ENCODE measurements at regions not wholly inside any gene's neighbourhood (a gene's known extent, or its start where the extent isn't known, plus 50 kb on each side); places are given as distances from the start of the nearest gene placed in this dataset.

- DNase-seq (ENCODE audit: low spot score): no peak
Measured at GRCh38 chr3:41033956-41034519, 165.3 kb upstream of the CTNNB1 start.

DNA sequence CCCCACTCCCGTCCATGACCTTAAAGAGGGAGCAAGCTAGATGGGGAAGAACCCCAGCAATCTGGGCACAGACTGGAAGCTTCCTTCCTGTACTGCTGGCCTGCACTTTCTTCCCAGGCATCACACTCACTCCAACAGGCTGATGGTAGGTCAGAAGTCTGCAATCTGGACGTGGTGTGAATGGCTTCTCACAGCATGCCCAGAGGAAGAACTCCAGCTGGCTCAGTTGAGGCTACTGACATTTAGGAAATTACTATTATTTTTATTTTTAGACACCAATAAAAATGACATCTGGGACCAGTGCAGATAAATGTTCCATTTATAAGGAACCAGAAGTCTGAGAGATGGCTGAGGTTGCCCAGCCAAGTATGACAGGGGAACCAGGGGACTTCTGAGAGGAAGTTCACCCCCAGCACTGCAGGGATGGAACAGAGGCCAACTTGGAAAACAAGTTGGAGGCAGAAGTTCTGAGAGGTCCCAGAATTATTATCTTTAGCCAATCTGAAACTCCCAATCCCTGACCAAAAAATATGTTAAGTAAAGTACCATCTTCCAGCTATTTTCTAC is 163.8 kb upstream of the CTNNB1 start:
- DNase-seq (ENCODE audit: low spot score): no peak

GRCh38 chr3:41037651-41038334 is 161.5 kb upstream of the CTNNB1 start:
- no peak for DNase-seq (ENCODE audit: low spot score)

DNA sequence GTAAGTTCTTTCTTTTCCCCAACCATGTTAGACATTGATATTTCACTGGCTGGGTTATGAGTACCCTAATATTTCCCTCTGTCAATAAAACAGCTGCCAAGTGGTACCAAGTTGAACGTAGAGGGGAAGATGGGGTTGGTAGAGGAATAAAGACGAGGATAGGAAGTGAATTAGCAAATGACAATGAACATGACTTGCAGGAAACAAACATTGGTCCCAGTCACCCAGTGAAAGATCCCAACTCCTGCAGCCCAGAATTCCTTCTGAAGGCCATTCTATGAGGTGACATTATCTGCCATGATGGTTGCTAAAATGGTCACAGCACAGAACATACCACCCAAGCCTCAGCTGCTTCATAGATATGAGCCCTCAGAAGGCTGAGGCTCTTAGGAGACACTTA is 159.0 kb upstream of the CTNNB1 start:
- DNase-seq (ENCODE audit: low spot score): no peak

DNA sequence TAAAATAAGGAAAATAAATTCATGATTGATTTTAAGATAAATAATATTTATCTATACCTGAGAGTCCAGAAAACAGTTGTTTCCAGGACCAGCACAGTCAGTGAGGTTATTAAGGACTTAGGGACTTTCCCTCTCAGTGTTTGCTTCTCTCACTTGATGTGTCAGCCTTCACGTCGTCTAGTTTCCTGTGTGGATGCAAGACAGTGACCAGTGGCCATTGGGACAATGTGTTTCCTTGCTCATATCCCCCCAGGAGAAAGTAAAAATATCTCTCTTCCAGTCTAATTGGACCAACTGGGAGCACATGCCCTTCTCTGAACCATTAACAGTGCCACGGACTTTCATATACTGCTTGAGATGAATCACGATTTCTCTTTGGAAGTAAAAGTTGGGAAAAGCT is 157.8 kb upstream of the CTNNB1 start:
- DNase-seq (ENCODE audit: low spot score): no peak

DNA sequence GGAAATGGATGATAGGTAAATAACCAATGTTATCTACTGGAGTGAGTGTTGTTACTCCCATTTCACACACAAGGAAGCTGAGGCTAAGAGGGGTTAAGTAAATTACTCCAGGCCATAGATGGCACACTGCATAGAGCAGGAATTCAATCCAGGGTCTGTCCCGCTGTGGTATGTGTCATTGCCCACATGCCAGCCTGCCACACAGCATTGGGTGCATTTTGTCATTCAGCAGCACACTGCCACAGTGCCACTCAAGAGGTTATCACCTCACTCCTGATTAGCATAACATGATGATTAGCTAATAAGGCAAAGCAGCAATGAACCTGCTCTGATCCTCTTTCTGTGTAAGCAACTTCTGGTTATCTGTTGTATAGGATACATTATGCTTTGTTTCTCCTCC is 157.4 kb upstream of the CTNNB1 start:
- no peak for DNase-seq (ENCODE audit: low spot score)

- no peak for DNase-seq (ENCODE audit: low spot score)
Measured at GRCh38 chr3:41044523-41044922, 154.8 kb upstream of the CTNNB1 start.

DNA sequence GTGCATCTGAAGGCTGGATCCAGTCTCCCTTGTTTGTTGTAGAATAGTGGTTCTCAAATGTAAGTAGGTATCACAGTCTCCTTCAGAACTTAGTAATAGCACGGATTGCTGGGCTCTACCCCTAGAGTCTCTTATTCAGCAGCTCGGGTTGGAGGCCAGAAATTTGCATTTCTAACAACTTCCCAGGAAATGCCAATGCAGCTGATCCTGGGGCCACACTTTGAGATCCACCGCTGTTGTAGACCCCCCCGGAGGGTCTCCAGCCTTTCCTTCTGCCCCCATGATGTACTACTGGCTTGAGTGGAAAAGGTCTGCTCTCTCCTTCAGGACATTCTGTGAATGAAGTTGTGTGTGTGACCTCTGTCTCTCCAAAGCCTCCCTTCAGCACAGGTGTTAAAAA is 153.8 kb upstream of the CTNNB1 start:
- DNase-seq (ENCODE audit: low spot score): no peak

DNA sequence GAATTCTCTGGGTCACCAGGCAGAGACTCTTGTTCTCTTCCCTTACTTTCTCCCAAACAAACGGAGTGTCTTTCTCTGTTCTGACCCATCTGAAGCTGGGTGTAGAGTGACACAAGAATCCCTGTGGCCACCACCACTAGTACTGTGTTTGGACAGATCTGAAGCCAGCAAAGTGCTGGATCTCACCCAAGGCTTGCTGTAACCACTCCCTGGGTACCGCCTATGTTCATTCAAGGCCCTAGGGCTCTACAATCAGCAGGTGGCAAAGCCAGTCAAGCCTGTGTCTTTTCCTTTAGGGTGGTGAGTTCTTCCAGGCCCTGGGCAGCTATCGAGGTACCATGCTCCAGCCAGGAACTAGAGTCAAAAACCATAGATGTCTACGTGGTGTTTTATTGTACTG is 149.2 kb upstream of the CTNNB1 start:
- DNase-seq (ENCODE audit: low spot score): no peak

DNA sequence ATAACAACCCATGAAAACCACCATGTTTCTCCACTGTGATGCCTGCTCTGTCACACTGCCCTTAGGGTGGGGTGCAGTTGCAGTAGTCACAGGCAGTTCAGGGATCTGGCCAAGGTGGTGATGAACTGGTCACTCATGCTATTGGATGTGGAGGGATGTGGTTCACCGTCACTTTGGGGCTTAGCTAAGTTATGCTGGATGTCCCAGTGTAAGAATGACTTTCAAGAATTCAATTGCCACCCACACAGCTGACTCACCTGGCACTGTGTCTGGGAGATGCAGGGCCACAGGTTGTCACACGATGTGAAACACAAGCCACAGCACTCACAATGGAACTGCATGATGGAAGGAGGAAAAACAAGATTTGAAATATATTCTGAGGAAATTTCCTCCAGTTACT is 146.1 kb upstream of the CTNNB1 start:
- no peak for DNase-seq (ENCODE audit: low spot score)

DNA sequence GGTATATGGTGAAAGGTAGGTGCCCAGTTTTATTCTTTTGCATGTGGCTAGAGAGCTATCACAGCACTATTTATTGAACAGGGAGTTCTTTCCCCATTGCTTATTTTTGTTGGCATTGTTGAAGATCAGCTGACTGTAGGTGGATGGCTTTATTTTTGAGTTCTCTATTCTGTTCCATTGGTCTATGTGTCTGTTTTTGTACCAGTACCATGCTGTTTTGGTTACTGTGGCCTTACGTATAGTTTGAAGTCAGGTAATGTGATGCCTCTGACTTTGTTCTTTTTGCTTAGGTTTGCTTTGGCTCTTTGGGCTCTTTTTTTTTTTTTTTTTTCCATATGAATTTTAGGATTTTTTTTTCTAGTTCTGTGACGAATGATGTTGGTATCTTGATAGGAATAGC is 139.2 kb upstream of the CTNNB1 start:
- DNase-seq (ENCODE audit: low spot score): no peak

GRCh38 chr3:41064070-41064469 is 135.2 kb upstream of the CTNNB1 start:
- no peak for DNase-seq (ENCODE audit: low spot score)

DNA sequence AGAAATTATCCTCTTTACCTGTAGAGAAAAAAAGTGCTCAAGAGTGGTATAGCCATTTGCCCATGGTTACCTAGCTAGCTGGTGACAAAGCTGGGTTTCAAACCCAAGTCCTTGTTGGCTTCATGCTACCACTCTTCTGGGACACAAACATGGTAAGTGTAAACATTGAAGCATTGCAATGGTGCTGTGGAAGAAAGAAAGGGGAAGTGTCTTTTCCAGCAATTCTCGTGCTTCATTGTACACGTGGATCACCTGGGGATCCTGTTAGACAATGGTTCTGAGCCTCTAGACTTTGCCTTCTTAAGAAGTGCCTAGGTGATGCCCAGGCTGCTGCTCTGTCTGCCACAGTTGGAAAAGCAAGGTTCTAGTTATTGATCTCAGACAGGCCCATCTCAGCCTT is 134.8 kb upstream of the CTNNB1 start:
- no peak for DNase-seq (ENCODE audit: low spot score)

DNA sequence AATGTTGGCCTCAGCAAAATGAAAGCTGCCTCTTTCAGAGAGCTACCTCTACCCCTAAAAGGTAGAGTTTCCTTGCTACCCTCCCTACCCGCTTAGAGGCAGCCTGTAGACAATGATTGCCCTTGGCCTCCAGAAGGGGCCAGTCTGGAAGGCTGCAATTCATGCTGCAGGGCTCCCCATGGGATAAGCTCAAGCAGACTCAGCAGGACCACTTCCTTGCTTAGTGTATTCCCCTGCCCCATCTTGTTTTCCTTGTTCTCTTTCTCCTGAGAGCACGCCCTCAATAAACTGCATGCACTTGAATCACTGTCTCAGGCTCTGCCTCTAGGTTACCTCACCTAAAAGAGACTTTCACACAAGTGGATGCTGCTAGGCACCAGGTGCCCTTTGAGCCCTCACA is 134.0 kb upstream of the CTNNB1 start:
- DNase-seq (ENCODE audit: low spot score): no peak

DNA sequence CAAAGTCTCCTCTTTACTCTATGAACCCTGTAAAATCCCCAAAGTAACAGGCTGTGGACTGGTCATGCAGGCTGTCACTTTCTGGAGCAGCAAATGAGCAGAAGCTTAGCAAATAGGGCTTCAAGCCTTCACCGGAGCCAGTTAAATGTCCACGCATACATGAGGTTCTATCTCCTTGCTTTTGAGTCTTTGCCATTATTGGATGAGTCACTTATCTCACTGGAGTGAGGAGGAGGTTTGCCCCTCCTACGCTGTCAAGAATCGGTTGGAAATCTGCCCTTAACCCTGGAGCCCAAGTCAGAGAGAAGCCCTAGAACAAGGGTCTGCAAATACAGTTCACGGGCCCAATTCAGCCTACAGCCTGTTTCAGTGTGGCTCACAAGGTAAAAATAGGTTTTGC is 126.1 kb upstream of the CTNNB1 start:
- DNase-seq (ENCODE audit: low spot score): no peak

DNA sequence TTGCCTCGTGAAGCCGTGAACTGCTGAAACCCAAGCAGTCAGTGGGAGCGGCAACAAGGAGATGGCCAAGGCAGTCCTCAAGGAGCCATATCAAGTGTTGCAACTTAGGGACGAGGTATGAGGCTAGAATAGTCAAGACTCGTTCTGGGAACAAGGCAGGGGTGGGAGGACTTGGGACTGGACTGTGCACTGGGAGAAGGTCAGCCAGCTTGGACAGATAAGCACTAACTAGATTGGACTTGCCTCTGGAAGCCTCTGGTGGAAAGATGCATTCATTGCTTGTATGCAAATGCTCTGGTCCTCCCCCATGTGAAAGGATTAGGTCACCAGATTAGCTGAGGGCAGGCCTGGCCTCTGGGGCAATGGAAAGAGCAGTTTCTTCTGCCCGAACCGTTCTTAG is 123.3 kb upstream of the CTNNB1 start:
- peak; percentile 60 for DNase-seq (ENCODE audit: low spot score)

DNA sequence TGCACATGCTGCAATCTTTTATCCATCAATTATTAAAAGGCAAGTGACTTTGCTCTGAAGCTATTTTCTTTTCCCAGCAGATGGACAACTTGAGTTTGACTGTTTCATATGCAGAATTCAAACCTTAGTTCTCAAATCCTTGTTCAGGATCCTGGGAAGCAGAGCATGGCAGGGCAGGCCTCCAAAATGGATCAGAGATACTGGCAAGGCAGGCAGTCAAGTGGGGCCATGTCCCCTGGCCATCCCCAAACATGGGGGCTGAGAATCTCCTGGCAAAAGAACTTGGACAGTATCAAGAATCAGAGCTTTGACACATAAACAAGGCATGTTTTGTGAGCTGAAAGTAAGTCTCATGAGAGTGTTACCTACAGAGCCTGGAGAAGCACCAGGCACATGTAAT is 122.9 kb upstream of the CTNNB1 start:
- DNase-seq (ENCODE audit: low spot score): no peak

DNA sequence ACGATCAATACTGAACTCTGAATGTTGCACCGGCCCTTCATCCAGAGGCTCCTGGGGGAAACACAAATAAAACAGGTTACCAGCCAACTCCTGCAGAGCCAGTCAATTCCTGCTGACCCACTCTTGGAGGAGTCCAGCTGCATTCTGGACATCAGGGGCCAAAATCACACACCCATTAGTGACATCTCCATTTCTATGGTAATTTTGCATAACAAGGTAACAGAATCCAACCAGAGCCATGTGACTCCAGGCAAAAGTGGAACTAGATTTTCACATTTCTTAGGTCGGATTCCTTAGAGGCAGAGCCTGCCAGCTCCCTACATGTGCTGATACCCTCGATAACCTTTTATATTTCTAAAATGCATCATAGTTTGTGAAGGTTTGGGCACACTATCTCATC is 119.2 kb upstream of the CTNNB1 start:
- DNase-seq (ENCODE audit: low spot score): no peak

DNA sequence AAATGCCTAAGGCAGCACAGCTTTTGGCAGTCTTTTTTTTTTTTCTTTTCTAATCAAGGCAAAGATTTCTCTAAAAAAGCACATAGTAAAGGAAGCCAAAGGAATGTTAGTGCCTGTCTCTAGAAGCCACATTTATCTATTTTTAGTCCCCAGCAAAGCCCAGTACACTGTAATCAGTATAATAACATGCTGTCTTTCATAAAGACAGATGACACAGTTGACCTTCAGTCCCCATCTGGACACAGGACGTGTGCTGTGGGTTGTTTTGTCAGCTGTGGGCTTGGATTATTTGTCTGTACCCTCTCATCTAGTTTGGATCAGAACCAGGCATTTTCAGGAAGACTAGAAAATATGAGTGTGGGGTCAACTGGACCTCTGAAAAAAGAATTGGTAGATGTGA is 110.4 kb upstream of the CTNNB1 start:
- no peak for DNase-seq (ENCODE audit: low spot score)

DNA sequence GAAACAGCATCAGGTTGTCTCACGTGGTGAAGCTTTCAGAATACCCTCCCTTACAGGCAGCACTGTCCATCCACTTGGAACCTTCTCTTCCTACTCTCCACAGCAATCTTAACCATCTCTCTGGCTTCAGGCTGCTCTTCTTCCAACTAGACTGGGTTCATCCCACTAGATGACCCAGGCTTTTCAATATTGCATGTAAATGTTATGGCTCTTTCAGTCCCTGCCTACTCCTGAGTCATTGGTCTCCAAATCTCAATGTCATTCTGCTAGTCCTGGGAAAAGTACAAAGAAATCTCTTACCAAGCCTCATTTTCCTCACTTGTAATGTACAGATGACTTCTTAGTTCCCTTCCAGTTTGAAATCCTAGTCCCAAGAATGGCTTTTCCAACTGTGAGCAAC is 109.7 kb upstream of the CTNNB1 start:
- DNase-seq (ENCODE audit: low spot score): no peak

- no peak for DNase-seq (ENCODE audit: low spot score)
Measured at GRCh38 chr3:41092844-41093243, 106.5 kb upstream of the CTNNB1 start.

GRCh38 chr3:41093476-41093875 is 105.8 kb upstream of the CTNNB1 start:
- no peak for DNase-seq (ENCODE audit: low spot score)

- no peak for DNase-seq (ENCODE audit: low spot score)
Measured at GRCh38 chr3:41094351-41094750, 105.0 kb upstream of the CTNNB1 start.

DNA sequence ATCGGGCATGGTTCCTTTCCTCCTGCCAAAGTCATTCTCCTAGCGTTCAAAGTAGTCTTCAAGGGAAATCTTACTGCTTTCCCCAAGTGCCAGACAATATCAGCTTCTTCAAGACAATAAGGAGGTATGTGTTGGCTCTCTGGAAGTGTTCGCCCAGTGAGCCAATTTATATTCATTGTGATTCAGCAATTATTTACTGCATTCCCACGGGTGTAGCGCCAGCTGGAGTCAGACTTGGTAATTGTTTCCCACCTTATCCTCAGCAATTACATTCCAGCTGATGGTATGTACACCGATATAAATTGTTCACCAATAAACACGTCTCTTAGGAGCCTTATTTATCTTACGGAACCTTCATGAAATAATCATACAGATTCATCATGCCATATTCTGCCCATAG is 103.6 kb upstream of the CTNNB1 start:
- no peak for DNase-seq (ENCODE audit: low spot score)

Data from SK-N-DZ (cell line).